AG10803 (cell line): ENCODE measurements at regions not wholly inside any gene's neighbourhood (a gene's known extent, or its start where the extent isn't known, plus 50 kb on each side); places are given as distances from the start of the nearest gene placed in this dataset.

Source experiments
- DNase-seq: peaks from one replicate; pipeline ENCODE4 v3.0.0; 2010; ENCODE audit warnings: low read depth
- H3K4me3 ChIP-seq: 2 replicates; pipeline ENCODE4 v1.5.1; 2011; ENCODE audit warnings: mild to moderate bottlenecking, low read length, control low read depth
- CTCF ChIP-seq: conservative IDR thresholded peaks from 2 replicates; pipeline ENCODE4 v1.5.1; 2011; ENCODE audit warnings: mild to moderate bottlenecking, low read length, control low read depth, inconsistent platforms

GRCh38 chr1:218108034-218108433, 177.1 kb upstream of the RRP15 start:
- no peak for TF ChIP-seq CTCF
- DNase-seq = no peak
- no peak overlapping the region for H3K4me3 ChIP-seq

GRCh38 chr1:218112862-218113261, 172.2 kb upstream of the RRP15 start:
- no peak overlapping the region for H3K4me3 ChIP-seq
- no peak for TF ChIP-seq CTCF
- DNase-seq = no peak

- no peak overlapping the region for H3K4me3 ChIP-seq
- no peak for DNase-seq
- TF ChIP-seq CTCF = no peak
These were observed 161.1 kb upstream of the RRP15 start for GRCh38 chr1:218123968-218124367.

GRCh38 chr1:218135371-218135770, 149.7 kb upstream of the RRP15 start:
- DNase-seq = no peak
- H3K4me3 ChIP-seq = no peak overlapping the region
- no peak for TF ChIP-seq CTCF

- TF ChIP-seq CTCF = no peak
- no peak overlapping the region for H3K4me3 ChIP-seq
- DNase-seq = no peak
These were observed 145.3 kb upstream of the RRP15 start for GRCh38 chr1:218139761-218140160.

- H3K4me3 ChIP-seq = no peak overlapping the region
- DNase-seq = no peak
- TF ChIP-seq CTCF = no peak
These were observed 128.5 kb upstream of the RRP15 start for GRCh38 chr1:218156595-218156994.

GRCh38 chr1:218163371-218163770, 121.7 kb upstream of the RRP15 start:
- no peak overlapping the region for H3K4me3 ChIP-seq
- no peak for DNase-seq
- no peak for TF ChIP-seq CTCF
